IMR-90 (cell line): ENCODE measurements at regions not wholly inside any gene's neighbourhood (a gene's known extent, or its start where the extent isn't known, plus 50 kb on each side); places are given as distances from the start of the nearest gene placed in this dataset.

Experiments used
- ATAC-seq: fragments of 200-7000 bp; cut with Tn5 transposase; 2 replicates; pipeline ENCODE4 v1.9.1; 2020; ENCODE audit warnings: low read depth, mild to moderate bottlenecking, moderate library complexity
- BruUV-seq: library from RNA; stranded (reverse); fragments of 400-500 nt; replicated peaks from 2 replicates; lab custom pipeline; 2021; lab: Mats Ljungman, UMichigan
- CTCF ChIA-PET: fragments of 300-600 bp; formaldehyde crosslinking; extraction: SDS; loops from one replicate; lab custom pipeline; 2021; ENCODE audit warnings: antibody characterized with exemption; lab: Yijun Ruan, JAX
- POLR2A ChIA-PET: fragments of 300-600 bp; sonication (Branson Sonifier 250); formaldehyde crosslinking; loops from one replicate; lab custom pipeline; 2022; ENCODE audit warnings: antibody characterized with exemption; ENCODE audit not compliant: unreplicated experiment; lab: Charles Lee
- DNase-seq: peaks from one replicate; pipeline ENCODE4 v3.0.0; 2013
- H2AFZ ChIP-seq: replicated peaks from 2 replicates; pipeline ENCODE3; 2013; ENCODE audit warnings: low read length, mild to moderate bottlenecking; ENCODE audit not compliant: poor library complexity
- H2AK5ac ChIP-seq: 2 replicates; pipeline ENCODE4 v1.6.1; 2013; ENCODE audit warnings: low read depth, low read length, inconsistent platforms
- H2AK9ac ChIP-seq: replicated peaks from 2 replicates; pipeline ENCODE3; 2013; ENCODE audit warnings: mild to moderate bottlenecking, low read depth, low read length, moderate library complexity; ENCODE audit not compliant: poor library complexity
- H2BK120ac ChIP-seq: 2 replicates; pipeline ENCODE4 v1.6.1; 2013; ENCODE audit warnings: low read depth, low read length, inconsistent platforms
- H2BK15ac ChIP-seq: 3 replicates; pipeline ENCODE4 v1.6.1; 2013; ENCODE audit warnings: low read depth, low read length, inconsistent platforms
- H2BK20ac ChIP-seq: 2 replicates; pipeline ENCODE4 v1.6.1; 2013; ENCODE audit warnings: low read depth, mild to moderate bottlenecking, inconsistent platforms, low read length, moderate library complexity
- H2BK5ac ChIP-seq: 2 replicates; pipeline ENCODE4 v1.6.1; 2013; ENCODE audit warnings: mild to moderate bottlenecking, low read depth, low read length, inconsistent platforms; ENCODE audit not compliant: poor library complexity, severe bottlenecking
- H3K14ac ChIP-seq: replicated peaks from 2 replicates; pipeline ENCODE4 v1.6.1; 2013; ENCODE audit warnings: low read depth, low read length, inconsistent platforms
- H3K18ac ChIP-seq: 2 replicates; pipeline ENCODE4 v1.6.1; 2013; ENCODE audit warnings: low read depth, low read length, control low read depth
- H3K23ac ChIP-seq: 2 replicates; pipeline ENCODE4 v1.6.1; 2013; ENCODE audit warnings: low read depth, low read length, inconsistent platforms
- H3K27ac ChIP-seq: 2 replicates; pipeline ENCODE4 v1.5.1; 2013; ENCODE audit warnings: mild to moderate bottlenecking, control low read depth, low read length; ENCODE audit not compliant: insufficient read depth
- H3K27me3 ChIP-seq: 2 replicates; pipeline ENCODE4 v1.6.1; 2013; ENCODE audit warnings: low read length; ENCODE audit not compliant: control insufficient read depth, insufficient read depth
- H3K36me3 ChIP-seq: 2 replicates; pipeline ENCODE4 v1.6.1; 2013; ENCODE audit warnings: low read length, mixed read lengths; ENCODE audit not compliant: control insufficient read depth, insufficient read depth
- H3K4ac ChIP-seq: 2 replicates; pipeline ENCODE4 v1.6.1; 2013; ENCODE audit warnings: low read depth, low read length, inconsistent platforms
- H3K4me1 ChIP-seq: 2 replicates; pipeline ENCODE4 v1.6.1; 2013; ENCODE audit warnings: low read length, mixed read lengths; ENCODE audit not compliant: control insufficient read depth, insufficient read depth
- H3K4me2 ChIP-seq: 2 replicates; pipeline ENCODE4 v1.6.1; 2013; ENCODE audit warnings: low read depth, mild to moderate bottlenecking, control low read depth, low read length, moderate library complexity
- H3K4me3 ChIP-seq: 2 replicates; pipeline ENCODE4 v1.5.1; 2013; ENCODE audit warnings: low read depth, mild to moderate bottlenecking, control low read depth, low read length, moderate library complexity; ENCODE audit not compliant: insufficient read depth
- H3K56ac ChIP-seq: 2 replicates; pipeline ENCODE4 v1.6.1; 2013; ENCODE audit warnings: low read length, inconsistent platforms; ENCODE audit not compliant: insufficient read depth; ENCODE audit errors: extremely low read depth
- H3K79me1 ChIP-seq, 2 experiments: 2 replicates each; pipeline ENCODE4 v1.6.1; 2013; ENCODE audit warnings: low read length in 2 of 2, inconsistent platforms in 1 of 2, low read depth in 1 of 2
- H3K9ac ChIP-seq: 2 replicates; pipeline ENCODE4 v1.6.1; 2013; ENCODE audit warnings: low read depth, low read length, control low read depth
- H3K9me1 ChIP-seq: 2 replicates; pipeline ENCODE4 v1.6.1; 2013; ENCODE audit warnings: low read length, inconsistent platforms; ENCODE audit not compliant: insufficient read depth
- H3K9me3 ChIP-seq: 2 replicates; pipeline ENCODE4 v1.6.1; 2013; ENCODE audit warnings: low read length; ENCODE audit not compliant: control insufficient read depth, insufficient read depth
- H4K20me1 ChIP-seq: 2 replicates; pipeline ENCODE4 v1.6.1; 2013; ENCODE audit warnings: low read length, inconsistent platforms; ENCODE audit not compliant: insufficient read depth
- H4K5ac ChIP-seq: 2 replicates; pipeline ENCODE4 v1.6.1; 2013; ENCODE audit warnings: mild to moderate bottlenecking, low read depth, low read length, control low read depth
- H4K8ac ChIP-seq, 2 experiments: 2 replicates each; pipeline ENCODE4 v1.6.1; 2013; ENCODE audit warnings: low read depth in 2 of 2, low read length in 2 of 2, control low read depth in 1 of 2, inconsistent platforms in 1 of 2
- H4K91ac ChIP-seq: 2 replicates; pipeline ENCODE4 v1.6.1; 2013; ENCODE audit warnings: low read depth, low read length, inconsistent platforms; ENCODE audit not compliant: insufficient read depth
- ELK1 ChIP-seq: fragments of 150-350 bp; IDR thresholded peaks from 2 replicates; pipeline ENCODE4 v1.6.1; 2016; ENCODE audit warnings: low read depth, mild to moderate bottlenecking, low read length, moderate library complexity, borderline replicate concordance
- RCOR1 ChIP-seq: IDR thresholded peaks from 2 replicates; pipeline ENCODE4 v1.6.1; 2012; ENCODE audit warnings: mild to moderate bottlenecking, low read length, improper control_type of control experiment; ENCODE audit not compliant: insufficient replicate concordance
- USF2 ChIP-seq: fragments of 150-350 bp; IDR thresholded peaks from 2 replicates; pipeline ENCODE4 v1.6.1; 2017; ENCODE audit warnings: mild to moderate bottlenecking, antibody characterized with exemption, low read length, low read depth
- WGBS, 2 experiments: methylation state at CpG; one replicate each; pipeline versions ENCODE4 v1.1.5 to v1.1.7; 2013; ENCODE audit warnings: missing lambda C conversion rate in 2 of 2; ENCODE audit not compliant: insufficient read length in 1 of 2; ENCODE audit errors: extremely low coverage in 2 of 2; 5-methylcytosine and 5-hydroxymethylcytosine counted together
- dilution Hi-C: fragments of 300-500 bp; cut with HindIII; formaldehyde crosslinking; loops from one replicate; pipeline ENCODE4 v1.14.3; 2018; ENCODE audit warnings: low sequenced_read_pairs; ENCODE audit not compliant: unreplicated experiment
- in situ Hi-C: fragments of 300-500 bp; cut with MboI; formaldehyde crosslinking; loops from 3 replicates; pipeline ENCODE4 v1.14.3; 2019; ENCODE audit warnings: low sequenced_read_pairs, inconsistent platforms, mixed read lengths
- intact Hi-C: fragments of 100-400 bp; cut with micrococcal nuclease; formaldehyde crosslinking; loops from 2 replicates; pipeline ENCODE4 v1.10.0; 2022

GRCh38 chr1:195045072-195045471, 1563.2 kb downstream of the KCNT2 start:
- DNase-seq (no peak), ATAC-seq (no peak)
- no peak overlapping the region for H2AK9ac ChIP-seq
- no peak overlapping the region for H3K18ac ChIP-seq
- dilution Hi-C loops (no loop called here), intact Hi-C loops (no loop called here), in situ Hi-C loops (no loop called here)
- no peaks in the 10 kb centered on the region for H3K79me1 ChIP-seq
- H2BK120ac ChIP-seq: no peak overlapping the region
- no CpG with 5 or more reads among the region's 2 CpGs for WGBS, 2 experiments
- H2AFZ ChIP-seq: no peak overlapping the region
- H3K4me1 ChIP-seq: no peaks in the 10 kb centered on the region
- no peak overlapping the region for H4K5ac ChIP-seq
- no peak overlapping the region for H3K4ac ChIP-seq
- H3K14ac ChIP-seq: no peak overlapping the region
- no peak overlapping the region for H4K8ac ChIP-seq
- CTCF ChIA-PET: no interaction called here
- TF ChIP-seq RCOR1 (no peak), ELK1 (no peak), USF2 (no peak)
- H3K36me3 ChIP-seq: no peaks in the 10 kb centered on the region
- no peak overlapping the region for H2BK15ac ChIP-seq
- H2BK5ac ChIP-seq: no peak overlapping the region
- no peaks in the 10 kb centered on the region for H3K9me1 ChIP-seq
- no peaks in the 10 kb centered on the region for H3K9me3 ChIP-seq
- H3K4me3 ChIP-seq: no peak overlapping the region
- no peak overlapping the region for H3K4me2 ChIP-seq
- H3K23ac ChIP-seq: no peak overlapping the region
- H4K20me1 ChIP-seq: no peaks in the 10 kb centered on the region
- H2AK5ac ChIP-seq: no peak overlapping the region
- no peaks in the 10 kb centered on the region for H3K27me3 ChIP-seq
- H3K56ac ChIP-seq: no peak overlapping the region
- H4K91ac ChIP-seq: no peak overlapping the region
- H3K9ac ChIP-seq: no peak overlapping the region
- POLR2A ChIA-PET: no interaction called here
- no peak overlapping the region for H3K27ac ChIP-seq
- H2BK20ac ChIP-seq: no peak overlapping the region
- no TSS peak for BruUV-seq
